ENCODE measurements at regions not wholly inside any gene's neighbourhood (a gene's known extent, or its start where the extent isn't known, plus 50 kb on each side); places are given as distances from the start of the nearest gene placed in this dataset.
"Not testable (repeated sequence)": the region's sequence is repeated elsewhere in the genome, so short reads cannot be mapped to it uniquely, and the experiment has no call there.

DNA sequence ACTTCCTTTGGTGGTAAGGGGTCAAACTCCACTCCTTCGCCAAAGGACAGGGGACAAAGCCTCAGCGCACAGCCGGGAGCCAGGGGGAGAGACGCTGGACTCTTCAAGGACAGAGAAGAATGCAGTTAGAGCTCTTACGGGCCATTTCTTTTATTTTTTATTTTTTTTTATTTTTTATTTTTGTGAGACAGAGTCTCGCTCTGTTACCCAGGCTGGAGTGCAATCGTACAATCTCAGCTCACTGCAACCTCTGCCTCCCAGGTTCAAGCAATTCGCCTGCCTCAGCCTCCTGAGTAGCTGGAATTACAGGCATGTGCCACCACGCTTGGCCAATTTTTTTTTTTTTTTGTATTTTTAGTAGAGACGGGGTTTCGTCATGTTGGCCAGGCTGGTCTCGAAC lies 93.2 kb upstream of the RPH3AL start, which contains the start of gene RFLNB:
RFLNB (minus strand) TSS at position 101 of the 400 bp plus-strand sequence.
- DNase-seq = not testable (repeated sequence)

DNA sequence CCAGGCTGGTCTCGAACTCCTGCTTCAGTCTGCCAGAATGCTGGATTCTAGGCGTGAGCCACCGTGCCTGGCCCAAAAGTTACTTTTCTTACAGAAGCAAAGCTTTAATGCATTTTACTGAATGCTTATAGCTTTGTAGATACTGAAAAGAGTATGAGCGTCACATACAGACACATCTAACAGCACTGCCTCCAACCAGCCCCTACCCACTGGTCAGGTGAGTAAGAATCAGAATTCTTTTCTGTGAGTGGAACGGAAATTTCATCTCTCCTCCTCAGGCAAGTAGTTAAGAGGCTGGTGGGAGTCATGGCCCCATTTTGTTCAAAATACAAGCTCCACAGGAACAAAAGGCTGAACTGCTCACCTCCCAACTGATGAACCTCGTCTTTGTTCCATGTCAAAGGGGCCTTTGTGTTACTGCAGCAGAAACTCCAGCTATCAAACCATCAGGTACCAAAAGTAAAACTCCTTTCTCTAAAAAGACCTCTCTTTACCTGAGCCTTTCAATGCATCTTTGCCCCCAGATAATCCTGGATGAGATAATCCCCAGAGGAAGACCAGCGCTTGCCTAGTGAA lies 92.4 kb upstream of the RPH3AL start:
- no peak for DNase-seq
- intact Hi-C loops (cut with DNase I) = no loop called here

More for the DNA sequence above, 93.2 kb upstream of the RPH3AL start, which contains the start of gene RFLNB:
- intact Hi-C loops (cut with DNase I) = not testable (repeated sequence)

DNA sequence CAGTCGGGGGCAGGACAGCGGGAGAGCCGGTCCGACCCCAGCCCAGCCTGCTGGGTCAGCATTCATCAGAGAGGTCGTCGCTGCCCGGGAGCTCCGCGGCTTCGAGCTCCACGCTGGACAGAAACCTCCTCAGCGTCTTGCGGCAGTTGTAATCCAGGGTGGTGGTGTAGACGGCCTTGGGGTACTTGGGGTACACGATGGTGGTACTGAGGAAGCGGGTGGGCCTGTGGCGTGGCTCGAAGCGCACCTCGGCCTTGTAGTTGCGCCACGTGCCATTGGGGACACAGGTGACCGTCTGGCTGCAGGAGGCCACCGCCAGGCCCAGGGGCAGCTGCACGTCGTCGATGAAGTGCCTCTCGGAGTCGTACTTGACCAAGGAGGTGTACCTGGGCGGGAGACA lies 90.5 kb upstream of the RPH3AL start:
- intact Hi-C loops (cut with DNase I) = no loop called here

DNA sequence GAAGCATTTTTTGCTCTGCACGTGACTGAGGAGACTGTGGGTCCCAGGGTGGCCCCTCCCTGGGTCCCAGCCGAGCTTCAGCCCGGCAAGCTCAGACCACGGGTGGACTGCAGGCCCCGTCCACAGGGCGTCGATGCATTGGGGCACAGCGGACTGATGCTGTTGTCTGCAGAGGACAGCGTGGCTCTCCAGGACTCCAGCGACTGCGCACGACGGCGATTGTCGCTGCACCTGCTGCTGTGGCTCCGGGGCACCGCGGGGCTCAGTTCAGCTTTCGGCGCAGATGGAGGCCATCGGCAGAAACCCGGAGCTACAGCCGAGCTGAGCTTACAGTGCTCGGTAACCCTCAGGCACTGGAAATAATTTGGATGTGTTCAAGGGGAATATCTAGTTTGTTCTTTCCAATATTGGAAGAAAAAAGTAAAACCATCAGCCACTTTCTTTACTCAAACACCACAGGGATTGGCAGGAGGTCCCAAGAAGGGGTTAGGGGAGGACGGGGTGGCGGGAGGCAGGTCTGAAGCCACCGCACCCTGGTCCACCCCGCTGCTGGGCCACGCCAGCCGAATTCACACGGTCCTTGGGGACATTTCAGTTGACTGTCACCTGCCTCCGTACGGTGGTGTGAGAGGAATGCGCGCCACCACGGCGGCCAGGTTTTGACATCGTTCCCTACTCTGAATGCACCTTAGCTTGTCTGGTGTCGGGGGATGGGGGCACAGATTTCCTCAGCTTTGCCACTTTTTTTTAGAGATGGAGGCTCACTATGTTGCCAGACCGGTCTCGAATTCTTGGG lies 88.7 kb upstream of the RPH3AL start:
- DNase-seq = no peak
- intact Hi-C loops (cut with DNase I) = no loop called here

More for the DNA sequence above, 90.5 kb upstream of the RPH3AL start:
- no peak for DNase-seq

DNA sequence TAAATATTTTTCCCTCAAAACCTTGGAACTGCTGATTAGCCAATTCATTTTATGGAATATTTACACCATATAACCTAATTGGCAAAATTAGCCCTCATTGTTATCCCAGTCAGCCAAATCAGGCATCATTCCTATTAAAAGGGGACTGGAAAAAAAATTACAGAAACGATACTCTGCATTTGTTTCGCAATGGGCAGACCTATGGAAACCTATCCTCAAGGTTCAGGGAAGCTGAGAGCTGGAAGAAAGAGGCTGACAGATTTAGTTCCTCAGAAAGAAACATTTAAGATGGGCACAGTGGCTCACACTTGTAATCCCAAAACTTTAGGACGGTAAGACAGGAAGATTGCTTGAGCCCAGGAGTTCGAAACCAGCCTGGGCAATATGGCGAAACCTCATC lies 85.6 kb upstream of the RPH3AL start:
- no peak for DNase-seq
- intact Hi-C loops (cut with DNase I) = no loop called here

DNA sequence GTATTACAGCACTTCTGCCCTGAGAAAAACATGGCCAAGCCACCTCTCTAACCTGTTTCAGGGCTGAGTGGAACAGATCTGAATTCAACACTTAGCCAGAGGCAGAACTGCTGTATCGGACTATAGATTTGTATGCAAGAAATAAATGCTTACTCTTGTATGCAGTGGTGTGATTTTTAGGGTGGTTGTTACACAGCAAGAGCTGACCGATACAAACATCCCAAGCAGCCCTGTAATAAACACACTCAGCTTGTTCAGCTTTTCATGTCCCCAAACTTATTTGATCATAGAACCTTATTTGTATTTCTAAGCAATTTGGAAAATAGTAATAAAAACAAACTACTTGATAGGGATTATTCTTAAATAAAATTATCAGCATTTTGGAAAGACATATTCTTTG lies 84.9 kb upstream of the RPH3AL start:
- DNase-seq = no peak
- intact Hi-C loops (cut with DNase I) = no loop called here

DNA sequence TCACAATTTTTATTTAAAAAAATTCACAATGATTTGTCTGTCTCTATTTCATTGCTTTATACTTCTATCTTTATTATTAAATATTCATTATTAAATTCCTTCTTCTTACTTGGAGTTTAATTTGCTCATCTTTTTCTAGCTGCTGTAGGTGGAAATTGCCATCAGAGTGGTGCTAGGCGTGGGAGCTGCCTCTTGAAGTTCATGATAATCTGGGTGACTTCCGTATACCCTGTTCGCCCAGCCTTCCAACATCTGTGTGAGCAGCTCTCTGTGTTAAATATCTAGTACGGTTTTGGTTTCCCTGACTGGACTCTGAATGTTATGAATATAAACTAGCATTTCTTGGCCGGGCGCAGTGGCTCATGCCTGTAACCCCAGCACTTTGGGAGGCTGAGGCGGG lies 84.0 kb upstream of the RPH3AL start:
- DNase-seq = peak in 11 of 42 donors; percentile 10 to 65 (median 40)
- intact Hi-C loops (cut with DNase I) = no loop called here

DNA sequence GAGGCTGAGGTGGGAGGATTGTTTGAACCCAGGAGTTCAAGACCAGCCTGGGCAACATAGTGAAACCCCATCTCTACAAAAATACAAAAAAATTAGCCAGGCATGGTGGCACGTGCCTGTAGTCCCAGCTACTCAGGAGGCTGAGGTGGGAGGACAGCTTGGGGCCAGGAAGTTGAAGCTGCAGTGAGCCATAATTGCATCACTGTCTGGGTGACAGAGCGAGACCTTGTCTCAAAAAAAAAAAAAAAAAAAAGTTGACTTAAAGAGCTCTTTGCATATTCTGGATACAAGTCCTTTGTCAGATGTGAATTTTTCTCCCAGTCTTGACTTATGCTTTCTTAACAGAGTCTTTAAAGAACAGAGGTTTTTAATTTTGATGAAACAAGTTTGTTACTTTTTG lies 79.9 kb upstream of the RPH3AL start:
- intact Hi-C loops (cut with DNase I); DNase-seq: not testable (repeated sequence)

DNA sequence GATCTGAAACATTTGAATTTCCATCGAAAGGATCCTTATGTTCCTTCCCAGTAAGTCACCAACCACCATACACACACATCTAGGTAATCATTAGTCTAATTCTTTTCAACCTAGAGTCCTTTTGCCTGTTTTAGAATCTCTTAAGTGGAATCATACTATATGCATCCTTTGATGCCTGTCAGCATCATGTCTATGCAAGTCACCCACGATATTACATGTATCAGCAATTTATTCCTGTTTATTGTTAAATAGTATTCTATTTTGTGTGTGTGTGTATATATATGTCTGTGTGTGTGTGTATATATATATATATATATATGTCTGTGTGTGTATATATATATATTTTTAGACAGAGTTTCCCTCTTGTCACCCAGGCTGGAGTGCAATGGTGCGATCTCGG lies 78.9 kb upstream of the RPH3AL start:
- intact Hi-C loops (cut with DNase I) = no loop called here
- no peak for DNase-seq

DNA sequence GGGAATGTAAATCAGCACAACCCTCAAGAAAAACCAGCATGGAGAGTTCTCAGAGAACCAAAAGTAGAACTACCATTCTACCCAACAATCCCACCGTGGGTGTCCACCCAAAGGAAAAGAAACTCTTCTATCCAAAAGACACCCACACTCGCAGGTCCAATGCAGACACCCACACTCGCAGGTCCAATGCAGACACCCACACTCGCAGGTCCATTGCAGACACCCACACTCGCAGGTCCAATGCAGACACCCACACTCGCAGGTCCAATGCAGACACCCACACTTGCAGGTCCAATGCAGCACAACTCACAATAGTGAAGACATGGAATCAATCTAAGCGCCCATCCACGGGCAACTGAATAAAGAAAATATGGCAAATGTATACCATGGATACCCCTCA lies 77.0 kb upstream of the RPH3AL start:
- DNase-seq = no peak
- intact Hi-C loops (cut with DNase I) = no loop called here

DNA sequence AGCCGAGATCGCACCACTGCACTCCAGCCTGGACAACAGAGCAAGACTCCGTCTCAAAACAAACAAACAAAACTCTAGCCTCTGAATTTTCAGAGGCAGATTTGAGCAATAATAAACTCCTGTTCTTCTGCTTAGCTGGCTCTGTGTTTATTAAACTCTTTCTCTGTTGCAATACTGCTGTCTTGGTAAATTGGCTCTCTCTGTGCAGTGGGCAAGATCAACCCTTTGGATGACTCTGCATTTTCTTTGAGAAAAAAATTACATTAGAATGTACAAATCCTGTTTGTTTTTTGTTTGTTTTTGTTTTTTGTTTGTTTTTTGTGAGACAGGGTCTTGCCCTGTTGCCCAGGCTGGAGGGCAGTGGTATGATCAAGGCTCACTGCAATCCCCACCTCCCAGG lies 75.8 kb upstream of the RPH3AL start:
- intact Hi-C loops (cut with DNase I) = no loop called here
- DNase-seq = no peak

DNA sequence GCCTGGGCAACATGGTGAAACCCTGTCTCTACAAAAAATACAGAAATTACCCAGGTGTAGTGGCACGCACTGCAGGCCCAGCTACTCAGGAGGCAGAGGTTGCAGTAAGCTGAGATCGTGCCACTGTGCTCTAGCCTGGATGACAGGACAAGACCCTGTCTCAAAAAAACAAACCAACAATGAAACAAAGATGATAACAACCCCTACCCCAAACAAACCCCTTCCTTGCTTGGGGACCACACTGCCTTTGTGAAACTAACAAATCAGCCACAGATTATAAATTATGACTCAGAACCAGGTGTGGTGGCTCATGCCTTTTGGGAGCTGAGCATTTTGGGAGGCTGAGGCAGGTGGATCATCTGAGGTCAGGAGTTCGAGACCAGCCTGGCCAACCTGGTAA lies 75.3 kb upstream of the RPH3AL start:
- DNase-seq = no peak
- intact Hi-C loops (cut with DNase I) = no loop called here

DNA sequence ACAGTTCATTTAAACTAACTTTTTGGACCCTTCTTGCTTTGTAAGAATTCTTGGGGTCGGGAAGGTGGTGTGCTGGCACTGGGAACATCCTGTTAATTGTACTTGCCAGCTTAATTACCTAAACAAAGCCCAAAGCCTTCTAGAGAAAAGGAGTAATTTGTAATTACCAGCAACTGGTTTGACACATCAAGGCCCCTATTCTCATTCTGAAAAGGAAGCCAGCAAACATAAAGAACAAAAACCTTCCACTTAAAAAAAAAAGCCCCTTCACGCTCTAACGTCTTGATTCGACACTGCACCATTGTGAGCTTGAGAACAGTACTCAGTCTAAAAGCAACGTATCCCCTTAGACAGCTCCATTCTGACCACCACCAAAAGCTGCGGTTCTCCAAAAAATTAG lies 74.7 kb upstream of the RPH3AL start:
- no peak for DNase-seq
- intact Hi-C loops (cut with DNase I) = no loop called here

DNA sequence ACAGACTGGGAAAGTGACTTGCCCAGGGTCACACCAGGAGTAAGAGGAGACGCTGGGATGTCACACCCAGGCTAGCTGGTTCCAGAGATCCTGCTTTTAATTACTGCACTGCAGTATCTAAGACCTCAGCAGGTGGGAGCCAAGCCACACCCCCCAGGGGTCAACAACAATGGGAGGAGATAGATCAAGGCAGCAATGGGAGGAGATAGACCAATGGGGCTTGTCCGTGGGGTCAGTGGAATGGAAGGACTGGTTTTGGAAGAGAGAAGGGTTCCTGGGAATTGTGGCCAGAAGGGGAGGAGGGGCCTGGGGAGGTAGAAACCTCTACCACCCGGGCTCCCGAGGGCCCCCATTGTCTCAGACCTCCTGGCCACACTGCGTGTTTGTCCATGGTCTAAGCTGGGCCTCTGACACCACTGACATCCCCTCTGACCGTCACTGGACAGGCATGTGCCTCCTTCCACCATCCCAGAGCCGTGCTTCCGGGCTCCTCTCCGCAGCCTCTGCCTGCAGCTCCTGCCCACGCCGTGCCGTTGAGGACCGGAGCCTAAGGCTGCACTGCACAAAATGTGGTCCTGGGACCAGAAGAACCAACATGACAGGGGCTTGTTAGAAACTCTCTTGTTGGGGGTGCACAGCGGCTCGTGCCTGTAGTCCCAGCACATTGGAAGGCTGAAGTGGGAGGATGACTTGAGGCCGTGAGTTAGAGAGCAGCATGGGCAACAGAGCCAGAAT lies 69.8 kb upstream of the RPH3AL start:
- peak in 1 of 42 donors; percentile 18 for DNase-seq
- intact Hi-C loops (cut with DNase I) = no loop called here

DNA sequence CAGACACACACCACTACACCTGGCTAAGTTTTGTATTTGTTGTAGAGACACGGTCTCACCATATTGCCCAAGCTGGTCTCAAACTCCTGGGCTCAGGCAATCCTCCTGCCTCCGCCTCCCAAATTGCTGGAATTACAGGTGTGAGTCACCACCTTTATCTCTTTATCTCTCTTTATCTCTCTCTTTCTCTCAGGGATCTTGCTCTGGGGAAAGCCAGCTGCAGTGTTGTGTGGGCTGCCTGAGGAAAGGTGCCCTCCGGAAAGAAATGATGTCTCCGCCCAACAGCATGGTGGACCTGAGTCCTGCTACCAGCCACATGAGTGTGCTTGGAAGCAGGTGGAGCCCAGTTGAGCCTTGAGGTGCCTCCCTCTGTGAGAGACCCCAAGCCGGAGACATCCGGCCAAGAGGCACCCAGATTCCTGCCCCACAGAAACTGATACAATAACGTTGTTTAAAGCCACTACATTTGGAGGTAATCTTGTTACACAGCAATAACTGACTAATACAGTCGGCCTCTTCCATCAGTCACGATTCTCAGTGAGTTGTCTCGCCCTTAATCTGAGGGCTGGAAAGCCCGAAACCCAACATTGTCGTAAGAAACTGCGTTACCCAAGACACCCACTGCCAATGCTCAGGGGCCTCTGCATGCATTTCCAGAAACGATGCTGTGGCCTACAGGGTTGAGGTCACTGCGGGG lies 68.0 kb upstream of the RPH3AL start:
- peak in 1 of 42 donors; percentile 3 for DNase-seq
- intact Hi-C loops (cut with DNase I) = no loop called here

DNA sequence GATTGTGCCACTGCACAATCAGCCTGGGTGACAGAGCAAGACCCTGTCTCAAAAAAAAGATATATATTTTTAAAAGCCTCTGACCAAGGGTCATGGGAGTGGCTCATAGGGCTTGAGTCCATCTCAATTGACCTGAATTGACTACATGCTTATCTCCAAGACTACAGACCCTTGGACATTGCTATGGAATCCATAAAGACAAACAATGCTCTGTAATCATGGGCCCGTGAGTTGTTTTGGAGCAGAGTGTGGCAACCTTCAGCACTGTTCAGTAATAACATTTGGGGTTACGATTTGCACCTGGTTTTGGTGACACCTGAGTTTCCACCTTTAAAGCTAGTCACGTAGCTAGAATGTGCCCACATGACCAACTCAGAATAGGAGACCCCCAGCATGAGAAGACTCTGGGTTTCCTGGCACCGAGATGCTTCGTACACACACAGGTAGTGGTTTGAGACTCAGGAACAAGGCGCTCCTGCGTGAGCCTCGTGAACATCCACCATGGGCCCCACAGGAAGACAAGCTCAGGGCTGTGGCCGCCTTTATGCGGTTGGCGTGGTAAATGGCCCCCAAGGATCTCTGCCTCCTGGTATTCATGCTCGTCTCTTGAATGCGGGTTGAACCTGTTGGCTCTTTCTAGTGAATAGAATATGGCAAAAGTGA lies 66.6 kb upstream of the RPH3AL start:
- intact Hi-C loops (cut with DNase I) = no loop called here
- DNase-seq = no peak

DNA sequence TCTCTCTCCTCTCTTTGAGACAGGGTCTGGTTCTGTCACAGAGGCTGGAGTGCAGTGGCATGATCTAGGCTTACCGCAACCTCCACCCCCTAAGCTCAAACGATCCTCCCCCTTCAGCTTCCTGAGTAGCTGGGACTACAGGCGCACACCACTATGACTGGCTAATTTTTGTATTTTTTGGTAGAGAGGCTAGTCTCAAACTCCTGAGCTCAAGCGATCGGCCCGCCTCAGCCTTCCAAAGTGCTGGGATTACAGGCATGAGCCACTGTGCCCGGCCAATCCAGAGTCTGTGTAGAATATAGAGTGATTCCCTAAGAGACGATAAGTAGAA lies 65.8 kb upstream of the RPH3AL start:
- intact Hi-C loops (cut with DNase I) = no loop called here
- no peak for DNase-seq

DNA sequence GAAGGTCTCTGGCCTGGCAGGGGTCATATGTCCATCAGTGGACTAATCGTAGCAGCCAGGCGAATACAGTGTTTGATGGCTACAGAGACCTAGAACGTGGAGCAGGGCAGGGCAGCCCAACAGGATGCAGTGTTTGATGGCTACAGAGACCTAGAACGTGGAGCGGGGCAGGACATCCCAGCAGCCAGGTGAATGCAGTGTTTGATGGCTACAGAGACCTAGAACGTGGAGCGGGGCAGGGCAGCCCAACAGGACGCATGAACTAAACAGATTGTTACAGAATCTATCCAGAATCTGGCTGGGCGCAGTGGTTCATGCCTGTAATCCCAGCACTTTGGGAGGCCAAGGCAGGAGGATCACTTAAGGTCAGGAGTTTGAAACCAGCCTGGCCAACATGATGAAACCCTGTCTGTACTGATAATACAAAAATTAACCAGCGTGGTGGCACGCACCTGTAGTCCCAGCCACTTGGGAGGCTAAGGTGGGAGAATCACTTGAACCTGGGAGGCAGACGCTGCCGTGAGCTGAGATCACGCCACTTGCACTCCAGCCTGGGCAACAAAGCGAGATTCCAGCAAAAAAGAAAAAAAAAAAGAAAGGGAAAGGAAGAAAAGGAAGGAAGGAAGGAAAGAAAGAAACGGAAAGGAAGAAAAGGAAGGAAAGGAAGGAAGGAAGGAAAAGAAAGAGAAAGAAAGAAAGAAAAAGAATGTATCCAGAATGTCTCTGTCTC lies 65.2 kb upstream of the RPH3AL start:
- no peak for DNase-seq
- intact Hi-C loops (cut with DNase I) = no loop called here

Data from head of caudate nucleus (tissue), 42 donors.